VCaP (cell line): ENCODE measurements at regions not wholly inside any gene's neighbourhood (a gene's known extent, or its start where the extent isn't known, plus 50 kb on each side); places are given as distances from the start of the nearest gene placed in this dataset.
A peak's percentile ranks its signal among the peaks of the same experiment; 100 is the strongest.

Source experiments
- H3K27ac ChIP-seq: fragments of 450-650 bp; 2 replicates; pipeline ENCODE4 v1.5.1; 2017
- TF ChIP-seq, protein P1 (sequence below): fragments of 450-650 bp; conservative IDR thresholded peaks from 2 replicates; pipeline ENCODE4 v1.5.1; 2017; ENCODE audit warnings: mild to moderate bottlenecking, moderate library complexity

DNA sequence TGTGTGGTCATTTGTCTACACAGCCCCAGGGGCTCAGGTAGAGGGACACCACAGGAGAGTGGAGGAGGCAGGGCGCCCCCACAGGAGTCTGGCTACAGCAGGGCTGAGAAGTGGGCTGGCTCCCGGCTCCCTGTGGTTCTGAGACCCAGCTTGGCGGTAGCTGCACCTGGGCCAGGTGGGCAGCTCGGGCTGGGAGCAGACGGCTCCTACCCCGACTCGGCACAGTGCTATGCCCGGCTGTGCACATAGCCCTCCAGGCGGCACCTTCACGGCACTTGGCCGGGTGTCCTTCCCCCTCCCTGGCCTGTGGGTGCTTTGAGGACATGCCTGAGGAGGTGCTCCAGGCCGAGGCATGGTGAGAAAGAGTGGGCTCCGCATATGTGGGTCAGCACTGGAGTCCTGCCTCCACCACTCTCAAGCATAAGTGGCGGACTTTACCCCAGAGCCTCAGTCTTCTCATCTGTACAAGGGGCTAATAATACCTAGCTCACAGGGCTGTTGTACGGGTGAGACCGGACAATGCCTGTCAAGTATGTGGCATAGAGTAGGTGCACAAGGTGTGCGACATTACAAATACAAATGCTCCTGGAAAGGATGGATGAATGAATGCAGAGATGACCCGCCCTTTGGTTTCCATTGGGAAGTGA lies 50.1 kb upstream of the JPH3 start:
- TF ChIP-seq, protein P1, sequence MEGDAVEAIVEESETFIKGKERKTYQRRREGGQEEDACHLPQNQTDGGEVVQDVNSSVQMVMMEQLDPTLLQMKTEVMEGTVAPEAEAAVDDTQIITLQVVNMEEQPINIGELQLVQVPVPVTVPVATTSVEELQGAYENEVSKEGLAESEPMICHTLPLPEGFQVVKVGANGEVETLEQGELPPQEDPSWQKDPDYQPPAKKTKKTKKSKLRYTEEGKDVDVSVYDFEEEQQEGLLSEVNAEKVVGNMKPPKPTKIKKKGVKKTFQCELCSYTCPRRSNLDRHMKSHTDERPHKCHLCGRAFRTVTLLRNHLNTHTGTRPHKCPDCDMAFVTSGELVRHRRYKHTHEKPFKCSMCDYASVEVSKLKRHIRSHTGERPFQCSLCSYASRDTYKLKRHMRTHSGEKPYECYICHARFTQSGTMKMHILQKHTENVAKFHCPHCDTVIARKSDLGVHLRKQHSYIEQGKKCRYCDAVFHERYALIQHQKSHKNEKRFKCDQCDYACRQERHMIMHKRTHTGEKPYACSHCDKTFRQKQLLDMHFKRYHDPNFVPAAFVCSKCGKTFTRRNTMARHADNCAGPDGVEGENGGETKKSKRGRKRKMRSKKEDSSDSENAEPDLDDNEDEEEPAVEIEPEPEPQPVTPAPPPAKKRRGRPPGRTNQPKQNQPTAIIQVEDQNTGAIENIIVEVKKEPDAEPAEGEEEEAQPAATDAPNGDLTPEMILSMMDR, result no peak
- no peak overlapping the region for H3K27ac ChIP-seq

DNA sequence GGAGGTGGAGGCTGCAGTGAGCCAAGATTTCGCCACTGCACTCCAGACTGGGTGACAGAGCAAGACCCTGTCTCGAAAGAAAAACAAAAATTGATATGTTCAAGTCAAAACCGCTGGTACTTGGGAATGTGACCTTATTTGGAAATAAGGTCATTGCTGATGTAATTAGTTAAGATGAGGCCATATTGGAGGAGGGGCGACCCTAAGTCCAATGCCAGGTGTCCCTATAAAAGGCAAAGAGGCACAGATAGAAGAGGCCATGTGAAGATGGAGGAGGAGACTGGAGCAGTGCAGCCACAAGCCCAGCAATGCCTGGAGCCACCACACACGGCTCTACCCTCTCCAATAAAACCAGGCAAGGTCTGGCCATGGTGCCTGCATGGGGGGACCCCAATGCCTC lies 50.8 kb upstream of the JPH3 start:
- H3K27ac ChIP-seq, result no peak overlapping the region
- TF ChIP-seq, protein P1, result no peak

DNA sequence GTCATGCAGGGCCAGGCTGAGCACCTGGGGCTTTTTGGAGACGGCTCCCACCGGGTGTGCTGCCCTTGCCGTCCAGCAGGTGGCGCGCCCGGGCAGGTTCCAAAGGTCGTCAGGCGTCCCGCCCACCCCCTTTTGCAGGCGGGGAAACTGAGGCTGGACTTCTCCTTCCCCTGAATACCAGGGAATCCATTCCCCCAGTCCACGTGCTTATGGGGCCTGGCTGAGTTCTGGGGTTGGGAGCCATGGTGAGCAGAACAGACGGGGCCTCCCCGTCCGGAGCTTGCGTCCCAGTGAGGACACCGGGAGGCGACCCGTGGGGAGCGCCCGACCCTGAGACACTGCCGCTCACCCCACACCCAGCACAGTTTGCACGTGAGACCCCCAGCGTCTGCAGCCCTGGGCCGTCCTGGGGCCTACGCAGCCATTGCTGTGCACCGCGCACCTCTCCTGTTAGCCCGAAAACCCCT lies 51.8 kb upstream of the JPH3 start:
- H3K27ac ChIP-seq, result no peak overlapping the region
- TF ChIP-seq, protein P1, result peak; percentile 70

DNA sequence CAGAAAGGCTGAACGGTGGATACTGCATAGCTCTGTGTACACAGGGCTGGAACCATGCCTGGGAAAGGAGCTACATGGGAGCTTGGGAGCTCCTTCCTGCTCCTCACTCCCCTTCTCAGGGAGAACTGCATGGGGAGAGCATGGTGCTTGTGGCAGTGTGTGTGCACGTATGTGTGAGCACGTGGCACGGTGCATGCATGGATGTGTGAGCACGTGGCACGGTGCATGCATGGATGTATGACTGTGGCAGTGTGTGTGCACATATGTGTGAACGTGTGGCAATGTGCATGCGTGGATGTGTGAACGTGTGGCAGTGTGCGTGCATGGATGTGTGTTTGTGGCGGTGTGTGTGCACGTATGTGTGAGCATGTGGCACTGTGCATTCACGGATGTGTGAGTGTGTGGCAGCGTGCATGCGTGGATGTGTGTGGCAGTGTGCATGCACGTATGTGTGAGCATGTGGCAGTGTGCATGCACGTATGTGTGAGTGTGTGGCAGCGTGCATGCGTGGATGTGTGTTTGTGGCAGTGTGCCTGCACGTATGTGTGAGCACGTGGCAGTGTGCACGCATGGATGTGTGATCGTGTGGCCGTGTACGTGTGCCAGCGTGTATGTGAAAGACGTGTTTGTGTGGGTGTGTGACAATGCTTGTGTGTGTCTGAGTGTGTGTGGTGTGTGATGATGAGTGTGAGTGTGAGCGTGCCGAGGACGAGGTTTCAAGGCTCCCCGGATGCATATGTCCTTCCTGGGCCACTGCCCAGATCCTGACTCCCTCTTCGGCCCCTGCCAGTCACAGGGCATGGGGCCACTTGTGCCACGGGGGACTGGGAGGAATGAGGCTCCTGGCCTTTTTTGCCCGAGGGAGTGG lies 52.4 kb upstream of the JPH3 start:
- H3K27ac ChIP-seq, result no peak overlapping the region
- TF ChIP-seq, protein P1, result no peak

DNA sequence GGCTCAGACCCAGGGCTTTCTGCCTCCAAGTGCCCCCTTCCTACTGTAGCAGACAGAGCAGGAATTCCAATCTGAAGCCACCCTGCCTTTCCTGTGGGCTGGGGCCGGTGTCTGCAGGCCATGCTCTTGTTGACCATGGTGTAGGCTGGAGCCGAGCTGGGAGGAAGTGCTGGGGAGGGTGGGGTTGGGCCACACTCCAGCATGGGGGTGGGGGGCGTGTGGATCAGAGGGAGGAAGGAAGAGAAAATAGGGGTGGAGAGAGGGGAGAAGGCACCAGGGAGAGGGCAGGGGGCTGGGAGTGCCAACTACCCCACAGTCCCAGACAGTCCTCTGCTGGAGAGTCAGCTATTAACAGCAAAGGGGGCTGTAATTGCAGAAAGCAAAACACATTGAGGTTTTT lies 54.3 kb upstream of the JPH3 start:
- no peak overlapping the region for H3K27ac ChIP-seq
- TF ChIP-seq, protein P1, result no peak

DNA sequence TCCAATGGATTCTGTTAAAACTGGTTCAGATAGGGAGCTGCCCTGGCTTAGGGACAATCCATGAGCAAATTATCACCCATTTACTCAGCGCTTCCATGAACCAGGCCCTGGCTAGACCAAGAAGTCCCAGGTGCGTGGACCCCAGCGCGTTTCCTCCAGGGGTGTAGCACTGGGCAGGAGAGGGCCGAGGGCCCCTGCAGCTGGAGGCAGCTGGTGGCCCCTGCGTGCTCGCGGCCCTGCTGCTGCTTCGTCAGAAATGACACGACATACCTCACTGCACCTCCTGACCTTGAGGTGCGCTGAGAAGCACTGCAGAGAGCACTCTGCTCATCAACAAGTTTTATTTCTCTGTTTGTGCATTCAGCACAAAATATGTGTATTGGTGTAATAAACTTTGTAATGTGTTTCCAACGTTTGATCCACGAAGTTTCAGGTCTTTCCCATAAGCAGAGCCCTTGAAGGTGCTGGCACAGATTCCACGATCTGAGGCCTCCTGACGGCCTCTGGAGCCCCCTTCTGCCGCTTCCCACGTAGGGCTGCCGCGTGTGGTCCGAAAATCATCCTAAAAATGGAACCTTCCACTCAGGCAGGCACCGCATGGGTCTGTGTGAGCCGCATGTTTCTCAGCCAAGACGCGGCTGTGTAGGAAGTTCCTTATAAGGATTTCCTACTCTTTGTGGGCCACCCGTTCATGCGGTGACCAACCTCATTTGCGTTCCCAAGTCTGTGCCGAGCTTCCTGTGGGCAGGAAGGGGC lies 50.8 kb upstream of the ZCCHC14 start:
- no peak overlapping the region for H3K27ac ChIP-seq
- TF ChIP-seq, protein P1, result no peak

DNA sequence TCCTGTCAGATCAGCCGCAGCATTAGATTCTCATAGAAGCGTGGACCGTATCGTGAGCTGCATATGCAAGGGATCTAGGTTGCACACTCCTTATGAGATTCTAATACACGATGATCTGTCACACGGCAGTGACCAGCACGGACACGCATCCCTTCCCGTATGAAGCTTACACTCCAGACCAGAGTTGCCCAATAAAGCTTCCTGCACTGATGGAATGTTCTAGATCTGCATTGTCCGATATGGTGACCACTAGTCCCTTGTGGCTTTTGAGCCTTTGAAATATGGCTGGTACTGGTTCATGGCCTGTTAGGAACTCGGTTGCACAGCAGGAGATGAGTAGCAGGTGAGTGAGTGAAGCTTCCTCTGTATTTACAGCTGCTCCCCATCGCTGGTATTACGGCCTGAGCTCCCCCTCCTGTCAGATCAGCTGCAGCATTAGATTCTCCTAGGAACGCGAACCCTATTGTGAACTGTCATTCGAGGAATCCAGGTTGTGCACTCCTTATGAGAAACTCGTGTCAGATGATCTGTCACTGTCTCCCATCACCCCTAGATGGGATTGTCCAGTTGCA lies 49.8 kb upstream of the ZCCHC14 start:
- no peak overlapping the region for H3K27ac ChIP-seq
- TF ChIP-seq, protein P1, result no peak
